ENCODE measurements at regions not wholly inside any gene's neighbourhood (a gene's known extent, or its start where the extent isn't known, plus 50 kb on each side); places are given as distances from the start of the nearest gene placed in this dataset.

GRCh38 chr7:136664537-136664936 is 203.9 kb upstream of the CHRM2 start:
- no peaks in the 10 kb centered on the region for H3K9me3 ChIP-seq
- TF ChIP-seq, protein P1, sequence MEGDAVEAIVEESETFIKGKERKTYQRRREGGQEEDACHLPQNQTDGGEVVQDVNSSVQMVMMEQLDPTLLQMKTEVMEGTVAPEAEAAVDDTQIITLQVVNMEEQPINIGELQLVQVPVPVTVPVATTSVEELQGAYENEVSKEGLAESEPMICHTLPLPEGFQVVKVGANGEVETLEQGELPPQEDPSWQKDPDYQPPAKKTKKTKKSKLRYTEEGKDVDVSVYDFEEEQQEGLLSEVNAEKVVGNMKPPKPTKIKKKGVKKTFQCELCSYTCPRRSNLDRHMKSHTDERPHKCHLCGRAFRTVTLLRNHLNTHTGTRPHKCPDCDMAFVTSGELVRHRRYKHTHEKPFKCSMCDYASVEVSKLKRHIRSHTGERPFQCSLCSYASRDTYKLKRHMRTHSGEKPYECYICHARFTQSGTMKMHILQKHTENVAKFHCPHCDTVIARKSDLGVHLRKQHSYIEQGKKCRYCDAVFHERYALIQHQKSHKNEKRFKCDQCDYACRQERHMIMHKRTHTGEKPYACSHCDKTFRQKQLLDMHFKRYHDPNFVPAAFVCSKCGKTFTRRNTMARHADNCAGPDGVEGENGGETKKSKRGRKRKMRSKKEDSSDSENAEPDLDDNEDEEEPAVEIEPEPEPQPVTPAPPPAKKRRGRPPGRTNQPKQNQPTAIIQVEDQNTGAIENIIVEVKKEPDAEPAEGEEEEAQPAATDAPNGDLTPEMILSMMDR (IDR thresholded peaks at IDR 0.05 in 4 of 5, conservative IDR thresholded peaks at IDR 0.05 in 1 of 5): no peak
- TF ChIP-seq POLR2A (IDR thresholded peaks at IDR 0.05): no peak
- H3K36me3 ChIP-seq: no peaks in the 10 kb centered on the region
- no peaks in the 10 kb centered on the region for H3K4me1 ChIP-seq
- in situ Hi-C loops (cut with MboI; ENCODE audit: low sequenced_read_pairs in 4 of 4): no loop called here
- H3K27me3 ChIP-seq: no peaks in the 10 kb centered on the region
- ATAC-seq (no peak), DNase-seq (no peak)
- H3K27ac ChIP-seq: no peak overlapping the region
- H3K4me3 ChIP-seq: no peak overlapping the region
- intact Hi-C loops (cut with DNase I; ENCODE audit: low total_unique reads): no loop called here

GRCh38 chr7:136657482-136657921 is 210.9 kb upstream of the CHRM2 start:
- Histone ChIP-seq H3K9me3 (no peaks in the 10 kb centered on the region), H3K36me3 (no peaks in the 10 kb centered on the region), H3K4me3 (no peak overlapping the region), H3K4me1 (no peaks in the 10 kb centered on the region), H3K27ac (no peak overlapping the region), H3K27me3 (no peaks in the 10 kb centered on the region)
- DNase-seq: no peak
- in situ Hi-C loops (cut with MboI; ENCODE audit: low sequenced_read_pairs in 4 of 4) (no loop called here), intact Hi-C loops (cut with DNase I; ENCODE audit: low total_unique reads) (no loop called here)
- TF ChIP-seq POLR2A (IDR thresholded peaks at IDR 0.05): no peak
- TF ChIP-seq, protein P1 (IDR thresholded peaks at IDR 0.05 in 4 of 5, conservative IDR thresholded peaks at IDR 0.05 in 1 of 5): no peak
- ATAC-seq: no peak

DNA sequence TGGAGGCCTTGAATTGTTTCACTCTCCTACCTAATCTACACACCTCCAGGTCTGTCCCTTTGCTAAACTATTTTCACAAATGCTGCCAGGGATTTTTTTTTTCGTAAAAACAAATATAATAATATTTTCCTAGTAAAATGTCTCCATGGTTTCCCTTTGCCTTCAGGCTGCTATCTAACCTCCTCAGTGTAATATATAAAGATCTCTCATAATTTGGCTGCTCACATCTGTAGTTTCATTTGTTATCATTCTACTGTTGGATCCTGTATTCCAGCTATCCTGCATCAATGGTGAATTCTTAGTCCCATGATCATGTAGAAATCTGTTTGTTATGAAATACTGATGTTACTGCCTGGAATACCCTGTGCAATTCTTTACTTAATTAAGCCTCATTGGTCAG is 211.9 kb upstream of the CHRM2 start:
- Histone ChIP-seq H3K27ac (no peak overlapping the region), H3K4me3 (no peak overlapping the region), H3K4me1 (no peaks in the 10 kb centered on the region), H3K27me3 (no peaks in the 10 kb centered on the region), H3K36me3 (no peaks in the 10 kb centered on the region), H3K9me3 (no peaks in the 10 kb centered on the region)
- intact Hi-C loops (cut with DNase I; ENCODE audit: low total_unique reads) (no loop called here), in situ Hi-C loops (cut with MboI; ENCODE audit: low sequenced_read_pairs in 4 of 4) (no loop called here)
- TF ChIP-seq, protein P1 (IDR thresholded peaks at IDR 0.05 in 4 of 5, conservative IDR thresholded peaks at IDR 0.05 in 1 of 5): no peak
- TF ChIP-seq POLR2A (IDR thresholded peaks at IDR 0.05): no peak
- DNase-seq (no peak), ATAC-seq (no peak)

- in situ Hi-C loops (cut with MboI; ENCODE audit: low sequenced_read_pairs in 4 of 4) (no loop called here), intact Hi-C loops (cut with DNase I; ENCODE audit: low total_unique reads) (no loop called here)
- H3K9me3 ChIP-seq: no peaks in the 10 kb centered on the region
Observed at GRCh38 chr7:136655414-136655813, 213.0 kb upstream of the CHRM2 start.

GRCh38 chr7:136654406-136654805 is 214.0 kb upstream of the CHRM2 start:
- Histone ChIP-seq H3K27ac (no peak overlapping the region), H3K4me1 (no peaks in the 10 kb centered on the region), H3K27me3 (no peaks in the 10 kb centered on the region), H3K4me3 (no peak overlapping the region), H3K36me3 (no peaks in the 10 kb centered on the region), H3K9me3 (no peaks in the 10 kb centered on the region)
- ATAC-seq (no peak), DNase-seq (no peak)
- no peak for TF ChIP-seq POLR2A (IDR thresholded peaks at IDR 0.05)
- TF ChIP-seq, protein P1 (IDR thresholded peaks at IDR 0.05 in 4 of 5, conservative IDR thresholded peaks at IDR 0.05 in 1 of 5): no peak
- intact Hi-C loops (cut with DNase I; ENCODE audit: low total_unique reads) (no loop called here), in situ Hi-C loops (cut with MboI; ENCODE audit: low sequenced_read_pairs in 4 of 4) (no loop called here)

More at GRCh38 chr7:136655414-136655813, 213.0 kb upstream of the CHRM2 start:
- Histone ChIP-seq H3K27me3 (no peaks in the 10 kb centered on the region), H3K4me3 (no peak overlapping the region), H3K4me1 (no peaks in the 10 kb centered on the region), H3K27ac (no peak overlapping the region), H3K36me3 (no peaks in the 10 kb centered on the region)
- TF ChIP-seq POLR2A (IDR thresholded peaks at IDR 0.05): no peak
- TF ChIP-seq, protein P1 (IDR thresholded peaks at IDR 0.05 in 4 of 5, conservative IDR thresholded peaks at IDR 0.05 in 1 of 5): no peak
- DNase-seq (no peak), ATAC-seq (no peak)

All from gastrocnemius medialis (tissue), 4 donors.